ENCODE measurements at regions not wholly inside any gene's neighbourhood (a gene's known extent, or its start where the extent isn't known, plus 50 kb on each side); places are given as distances from the start of the nearest gene placed in this dataset.

DNA sequence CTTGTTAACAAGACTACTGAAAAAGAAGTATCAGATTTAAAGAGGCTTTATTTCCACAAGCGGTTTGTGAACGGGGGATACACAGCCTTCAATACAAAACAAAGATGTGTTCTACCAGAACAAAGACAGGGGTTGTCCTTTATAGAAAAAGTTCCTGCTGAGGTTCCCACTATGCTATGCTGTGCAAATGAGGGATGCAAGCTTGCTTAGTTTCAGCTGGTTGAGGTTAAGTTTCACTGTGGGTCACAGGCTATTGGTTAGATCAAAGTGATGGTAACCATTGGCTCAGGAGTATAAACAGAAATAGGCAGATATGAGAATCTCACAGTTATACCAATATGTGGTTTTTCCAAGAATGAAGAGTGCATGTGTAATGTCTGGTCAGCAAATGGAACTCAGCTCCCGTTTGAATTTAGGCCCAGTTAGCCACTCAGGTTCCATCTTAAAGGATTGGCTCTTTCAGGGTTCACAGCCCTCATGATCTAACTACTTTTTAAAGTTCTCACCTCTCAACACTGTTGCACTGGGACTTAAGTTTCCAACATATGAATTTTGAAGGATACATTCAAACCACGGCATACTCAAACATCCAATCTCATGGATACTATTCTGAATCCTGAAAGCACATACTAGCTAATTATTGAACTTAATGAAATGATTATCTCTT lies 215.4 kb upstream of the DCN start:
- TF ChIP-seq CTCF (IDR thresholded peaks at IDR 0.05; ENCODE audit: poor library complexity) (no peak), EZH2 (IDR thresholded peaks at IDR 0.05; ENCODE audit: borderline replicate concordance) (no peak)

All from hepatocyte (in vitro differentiated cells).